GM23338 (cell line): ENCODE measurements at regions not wholly inside any gene's neighbourhood (a gene's known extent, or its start where the extent isn't known, plus 50 kb on each side); places are given as distances from the start of the nearest gene placed in this dataset.

Experiments used
- CREB1 ChIP-seq: fragments of 250-450 bp; sonication (Bioruptor Pico); IDR thresholded peaks from 2 replicates; pipeline ENCODE4 v1.5.0; 2020; ENCODE audit warnings: low read depth, mild to moderate bottlenecking, moderate library complexity
- CTCF ChIP-seq, 2 experiments: fragments of 200-600 bp in 1 of 2; sonication (generic) in 1 of 2; conservative IDR thresholded peaks; 2 replicates each; pipeline versions ENCODE4 v1.5.1 to v1.6.1; 2016 to 2017; ENCODE audit warnings: antibody characterized with exemption in 2 of 2, low read depth in 2 of 2, mild to moderate bottlenecking in 2 of 2, moderate library complexity in 1 of 2
- EZH2 ChIP-seq: fragments of 200-600 bp; sonication (generic); IDR thresholded peaks from one replicate; pipeline ENCODE4 v1.8.0; 2017; ENCODE audit warnings: antibody characterized with exemption, mild to moderate bottlenecking, low read depth; ENCODE audit not compliant: unreplicated experiment
- EZH2phosphoT487 ChIP-seq: fragments of 200-600 bp; sonication (generic); IDR thresholded peaks from one replicate; pipeline ENCODE4 v1.8.1; 2018; ENCODE audit warnings: antibody characterized with exemption; ENCODE audit not compliant: unreplicated experiment
- POLR2AphosphoS5 ChIP-seq: IDR thresholded peaks from 2 replicates; pipeline ENCODE4 v1.6.1; 2016; ENCODE audit warnings: antibody characterized with exemption, low read depth
- REST ChIP-seq: IDR thresholded peaks from one replicate; pipeline ENCODE4 v1.6.1; 2018; ENCODE audit warnings: antibody characterized with exemption; ENCODE audit not compliant: unreplicated experiment
- ZNF114 ChIP-seq: fragments of 250-450 bp; sonication (Bioruptor Pico); IDR thresholded peaks from 2 replicates; pipeline ENCODE4 v1.5.0; 2020; ENCODE audit warnings: mild to moderate bottlenecking, moderate library complexity
- ZNF331 ChIP-seq: fragments of 250-450 bp; sonication (Bioruptor Pico); IDR thresholded peaks from 2 replicates; pipeline ENCODE4 v1.5.0; 2020; ENCODE audit warnings: low read depth, mild to moderate bottlenecking, moderate library complexity

GRCh38 chr2:48838029-48838428 is 82.5 kb upstream of the LHCGR start:
- TF ChIP-seq POLR2AphosphoS5 (no peak), CTCF (conservative IDR thresholded peaks at IDR 0.05; ENCODE audit: low read depth in 2 of 2) (no peak), REST (peak; percentile 35), CREB1 (CRISPR knock-in tag) (no peak), ZNF114 (no peak), EZH2 (no peak), ZNF331 (CRISPR knock-in tag) (no peak), EZH2phosphoT487 (no peak)
